Stimulated activated CD4-positive, alpha-beta T cell treated with anti-CD3 and anti-CD28 coated beads, TNF-alpha, amount 100 ng/mL, for 1 hour (primary cell): ENCODE measurements at regions not wholly inside any gene's neighbourhood (a gene's known extent, or its start where the extent isn't known, plus 50 kb on each side); places are given as distances from the start of the nearest gene placed in this dataset.
"Not testable (repeated sequence)": the region's sequence is repeated elsewhere in the genome, so short reads cannot be mapped to it uniquely, and the experiment has no call there.

ENCODE experiments used
- DNase-seq, 3 donors: peaks; one replicate each; pipeline ENCODE4 v3.0.0-alpha.2; 2020; ENCODE audit warnings: low read depth in 3 of 3, low spot score in 1 of 3

GRCh38 chr5:7075470-7075869 lies 320.5 kb upstream of the ADCY2 start:
- DNase-seq = no peak

GRCh38 chr5:7078101-7078500 lies 317.8 kb upstream of the ADCY2 start:
- DNase-seq = no peak

GRCh38 chr5:7078901-7079300 lies 317.0 kb upstream of the ADCY2 start:
- DNase-seq = no peak

GRCh38 chr5:7080501-7080900 lies 315.4 kb upstream of the ADCY2 start:
- DNase-seq = no peak

GRCh38 chr5:7087719-7088297 lies 308.1 kb upstream of the ADCY2 start:
- no peak for DNase-seq

- no peak for DNase-seq
Measured at GRCh38 chr5:7088849-7089248, 307.1 kb upstream of the ADCY2 start.

- DNase-seq = no peak
Measured at GRCh38 chr5:7094626-7095025, 301.3 kb upstream of the ADCY2 start.

GRCh38 chr5:7096294-7096693 lies 299.6 kb upstream of the ADCY2 start:
- no peak for DNase-seq

GRCh38 chr5:7105358-7105757 lies 290.6 kb upstream of the ADCY2 start:
- no peak for DNase-seq

GRCh38 chr5:7117961-7118360 lies 278.0 kb upstream of the ADCY2 start:
- DNase-seq = no peak

GRCh38 chr5:7131680-7132079 lies 264.3 kb upstream of the ADCY2 start:
- DNase-seq = no peak

GRCh38 chr5:7146886-7147285 lies 249.1 kb upstream of the ADCY2 start:
- no peak for DNase-seq

- no peak for DNase-seq
Measured at GRCh38 chr5:7157083-7157482, 238.9 kb upstream of the ADCY2 start.

- no peak for DNase-seq
Measured at GRCh38 chr5:7169240-7169878, 226.6 kb upstream of the ADCY2 start.

GRCh38 chr5:7170785-7171184 lies 225.2 kb upstream of the ADCY2 start:
- not testable (repeated sequence) for DNase-seq

- DNase-seq = no peak
Measured at GRCh38 chr5:7179364-7179763, 216.6 kb upstream of the ADCY2 start.

GRCh38 chr5:7181841-7182240 lies 214.1 kb upstream of the ADCY2 start:
- no peak for DNase-seq

GRCh38 chr5:7185742-7186141 lies 210.2 kb upstream of the ADCY2 start:
- no peak for DNase-seq

GRCh38 chr5:7186818-7187217 lies 209.1 kb upstream of the ADCY2 start:
- no peak for DNase-seq

GRCh38 chr5:7190712-7191250 lies 205.2 kb upstream of the ADCY2 start:
- DNase-seq = no peak

GRCh38 chr5:7192016-7192415 lies 203.9 kb upstream of the ADCY2 start:
- no peak for DNase-seq

- DNase-seq = no peak
Measured at GRCh38 chr5:7202846-7203245, 193.1 kb upstream of the ADCY2 start.

GRCh38 chr5:7207979-7208378 lies 188.0 kb upstream of the ADCY2 start:
- DNase-seq = no peak
